AG08395 (cell line): ENCODE measurements at regions not wholly inside any gene's neighbourhood (a gene's known extent, or its start where the extent isn't known, plus 50 kb on each side); places are given as distances from the start of the nearest gene placed in this dataset.
"Not testable (repeated sequence)": the region's sequence is repeated elsewhere in the genome, so short reads cannot be mapped to it uniquely, and the experiment has no call there.

Experiments used
- DNase-seq: peaks from one replicate; pipeline ENCODE4 v3.0.0; 2012; ENCODE audit warnings: mixed read lengths, low spot score

DNA sequence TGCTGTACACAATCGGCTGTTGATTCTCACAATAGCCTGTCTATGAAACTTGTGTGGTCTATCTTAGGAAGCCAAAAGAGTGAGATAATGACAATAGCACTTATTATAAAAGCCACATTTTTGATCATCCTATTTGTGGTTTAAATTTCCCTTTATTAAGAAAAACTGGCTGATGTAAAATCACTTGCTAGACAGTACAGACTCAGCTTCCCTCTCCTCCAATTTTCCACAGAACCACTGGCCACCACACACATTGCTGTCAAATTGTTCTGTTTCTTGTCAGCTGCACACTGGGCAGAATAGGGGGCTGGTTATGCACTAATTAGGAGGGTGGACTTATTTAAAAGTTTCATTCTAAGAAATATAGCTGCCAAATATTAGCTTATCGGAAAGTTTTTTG lies 425.9 kb downstream of the EPHA3 start:
- DNase-seq, result no peak

GRCh38 chr3:89554587-89554986 lies 447.2 kb downstream of the EPHA3 start:
- DNase-seq, result not testable (repeated sequence)

DNA sequence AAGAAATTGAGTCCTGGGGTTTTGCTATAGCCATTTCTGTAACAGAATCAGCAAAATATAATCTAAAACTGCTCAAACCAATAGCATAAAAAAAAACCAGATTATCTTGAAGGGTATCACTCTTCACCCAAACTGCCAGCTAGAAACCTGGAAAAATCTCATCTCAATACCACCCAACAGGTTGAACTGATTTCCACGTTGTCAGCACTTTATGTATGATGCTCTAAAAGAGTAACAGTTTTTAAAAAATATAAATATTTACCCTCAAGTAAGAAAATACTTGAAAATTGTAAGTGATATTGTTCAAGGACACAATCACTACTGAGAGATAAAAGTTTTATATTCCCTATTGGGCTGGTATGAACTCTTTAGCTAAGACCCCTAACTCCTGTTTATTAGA lies 451.3 kb downstream of the EPHA3 start:
- no peak for DNase-seq

GRCh38 chr3:89560568-89560967 lies 453.1 kb downstream of the EPHA3 start:
- no peak for DNase-seq

DNA sequence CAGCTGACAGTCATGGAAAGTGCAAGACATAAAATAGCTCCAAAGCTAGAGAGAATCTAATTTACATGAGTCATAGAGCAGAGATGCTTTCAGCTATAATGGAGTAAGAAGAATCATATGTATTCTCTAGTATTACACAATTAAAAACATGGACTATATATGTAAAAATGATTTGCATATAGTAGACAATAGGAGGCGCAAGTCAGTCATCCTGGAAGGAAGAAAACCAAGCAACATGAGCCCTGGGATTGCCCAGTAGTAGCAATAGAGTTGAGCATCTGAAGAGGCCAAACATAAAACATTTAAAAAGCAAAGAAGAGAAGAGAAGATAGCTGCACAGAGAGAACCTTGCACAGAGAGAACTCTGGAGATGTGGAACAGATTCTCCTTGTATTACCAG lies 455.0 kb downstream of the EPHA3 start:
- no peak for DNase-seq

GRCh38 chr3:89565098-89565497 lies 457.7 kb downstream of the EPHA3 start:
- DNase-seq, result no peak

GRCh38 chr3:89570465-89570864 lies 463.0 kb downstream of the EPHA3 start:
- no peak for DNase-seq

DNA sequence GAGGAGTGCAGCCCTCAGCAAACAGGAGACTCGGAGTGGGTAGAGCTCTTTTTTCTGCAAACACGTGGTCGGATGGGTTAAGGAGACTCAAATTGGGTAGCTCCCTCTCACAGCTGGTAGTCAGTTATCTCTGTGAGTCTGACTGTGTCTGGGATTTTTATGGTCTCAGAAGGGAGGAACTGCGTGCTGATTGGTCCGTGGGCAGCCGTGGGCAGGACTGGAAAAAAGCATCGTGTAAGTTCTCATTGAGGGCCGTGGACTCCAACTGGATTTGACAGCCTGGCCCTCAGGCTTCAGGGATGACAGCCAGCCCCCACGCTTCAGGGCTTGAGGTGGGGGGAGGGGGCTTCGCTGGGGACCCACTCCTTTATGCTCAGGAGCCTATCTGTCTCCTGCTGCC lies 463.9 kb downstream of the EPHA3 start:
- no peak for DNase-seq

GRCh38 chr3:89571707-89572106 lies 464.3 kb downstream of the EPHA3 start:
- DNase-seq, result no peak

DNA sequence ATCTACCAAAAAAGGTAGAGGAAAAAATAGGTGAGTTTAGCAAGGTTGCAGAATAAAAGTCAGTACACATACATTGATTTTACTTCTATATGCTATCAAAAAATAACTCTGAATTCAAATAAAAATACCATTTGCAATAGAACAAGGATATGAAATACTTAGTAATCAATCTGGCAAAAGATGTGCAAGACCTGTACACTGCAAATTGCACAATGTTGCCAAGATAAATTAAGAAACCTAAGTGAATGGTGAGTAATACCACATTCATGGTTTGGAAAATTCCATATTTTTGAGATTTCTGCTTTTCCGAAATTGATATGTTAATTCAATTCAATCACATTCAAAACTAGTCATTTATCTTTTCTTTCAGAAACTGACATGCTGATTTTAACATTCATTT lies 464.8 kb downstream of the EPHA3 start:
- no peak for DNase-seq

DNA sequence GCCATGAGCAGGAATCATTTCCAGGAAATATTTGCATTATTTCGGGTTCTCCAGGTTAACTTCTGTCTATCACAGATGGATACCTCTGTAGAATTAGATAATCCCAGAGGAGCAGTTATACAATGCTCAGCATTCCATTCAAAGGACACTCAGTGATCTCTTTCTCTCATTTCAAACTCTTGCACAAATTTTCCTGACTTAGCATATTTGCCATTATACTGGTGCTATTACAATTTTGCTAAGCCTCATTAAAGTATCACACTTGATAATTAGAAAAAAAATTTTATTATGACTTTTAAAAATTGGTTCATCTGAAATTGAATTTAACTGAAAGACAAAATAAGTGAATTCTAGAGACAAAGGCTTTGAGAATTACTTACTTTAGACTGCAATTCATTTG lies 469.0 kb downstream of the EPHA3 start:
- no peak for DNase-seq

- DNase-seq, result no peak
Measured at GRCh38 chr3:89577637-89578530, 470.5 kb downstream of the EPHA3 start.

- no peak for DNase-seq
Measured at GRCh38 chr3:89580859-89581258, 473.4 kb downstream of the EPHA3 start.

GRCh38 chr3:89584398-89584797 lies 477.0 kb downstream of the EPHA3 start:
- no peak for DNase-seq

DNA sequence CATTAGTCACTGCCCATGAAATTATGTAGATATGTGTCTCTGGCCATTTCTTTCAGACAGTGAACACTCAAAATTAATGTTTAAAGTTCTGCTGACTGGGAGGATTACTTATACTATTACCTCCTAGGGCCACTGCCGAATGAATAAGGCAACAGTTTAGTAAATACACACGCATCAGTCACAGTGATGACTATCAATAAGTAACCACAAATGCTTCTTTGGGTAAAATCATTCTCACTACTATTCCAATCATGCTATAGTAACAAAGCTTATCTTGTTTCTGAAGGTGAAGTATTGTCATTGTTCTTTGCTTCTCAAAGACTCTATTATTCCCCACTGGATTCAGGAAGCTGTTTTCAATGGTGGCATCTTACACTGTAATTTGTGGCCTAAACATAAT lies 478.8 kb downstream of the EPHA3 start:
- DNase-seq, result no peak

GRCh38 chr3:89586676-89587075 lies 479.3 kb downstream of the EPHA3 start:
- DNase-seq, result no peak

- DNase-seq, result no peak
Measured at GRCh38 chr3:89606151-89606550, 498.7 kb downstream of the EPHA3 start.

DNA sequence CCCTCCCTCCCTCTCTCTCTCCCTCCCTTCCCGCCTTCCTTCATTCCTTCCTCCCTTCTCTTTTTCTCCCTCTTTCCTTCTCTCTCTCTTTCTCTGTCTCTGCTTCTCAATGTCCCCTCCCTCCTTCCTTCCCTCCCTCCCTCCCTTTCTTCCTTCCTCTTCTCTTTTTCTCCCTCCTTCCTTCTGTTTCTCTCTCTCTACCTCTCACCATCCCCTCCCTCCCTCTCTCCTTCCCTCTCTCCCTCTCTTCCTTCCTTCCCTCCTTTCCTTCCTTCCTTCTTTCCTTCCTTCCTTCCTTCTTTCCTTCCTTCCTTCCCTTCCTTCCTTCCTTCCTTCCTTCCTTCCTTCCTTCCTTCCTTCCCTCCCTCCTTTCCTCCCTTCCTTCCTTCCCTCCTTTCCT lies 504.6 kb downstream of the EPHA3 start:
- no peak for DNase-seq

DNA sequence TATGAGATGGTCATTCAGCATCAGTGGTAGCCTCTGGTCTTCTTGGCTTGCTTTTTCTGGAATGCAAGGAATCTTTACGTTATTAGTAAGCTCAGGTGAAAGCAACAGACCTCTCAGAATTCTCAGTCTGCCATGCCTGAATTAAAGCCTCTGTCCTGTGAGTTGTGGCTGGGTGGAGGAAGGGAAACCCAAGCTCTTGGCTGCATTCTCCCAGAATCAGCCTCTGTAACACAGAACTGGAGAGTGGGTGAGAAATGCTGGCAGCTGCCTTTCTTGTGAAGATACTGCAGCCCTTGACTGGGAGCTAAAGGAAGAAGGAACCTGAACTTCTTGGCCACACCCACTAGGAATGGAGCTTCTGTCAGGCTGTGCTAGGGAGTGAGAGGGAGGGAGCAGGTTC lies 505.8 kb downstream of the EPHA3 start:
- DNase-seq, result no peak

GRCh38 chr3:89617706-89618105 lies 510.3 kb downstream of the EPHA3 start:
- no peak for DNase-seq

GRCh38 chr3:89619263-89619662 lies 511.8 kb downstream of the EPHA3 start:
- no peak for DNase-seq

GRCh38 chr3:89622063-89622700 lies 514.8 kb downstream of the EPHA3 start:
- DNase-seq, result no peak

GRCh38 chr3:89624494-89624893 lies 517.1 kb downstream of the EPHA3 start:
- DNase-seq, result no peak

DNA sequence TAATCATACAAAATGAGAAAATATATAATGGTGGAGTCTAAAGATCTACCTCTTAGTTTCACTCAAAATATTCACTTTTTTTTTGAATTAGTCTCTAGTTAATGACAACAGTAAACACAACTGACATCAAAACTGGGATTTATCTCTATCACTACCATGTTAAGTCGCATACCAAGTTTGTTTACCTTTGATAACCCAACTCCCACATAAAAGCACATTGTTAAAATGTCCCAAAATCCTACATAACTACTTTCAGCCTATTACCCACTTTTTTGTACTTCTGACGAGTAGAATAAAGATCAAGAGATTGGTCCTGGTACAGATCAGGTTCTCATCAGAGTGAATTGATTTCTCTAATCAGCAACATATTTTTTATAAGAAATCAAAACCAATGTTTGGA lies 518.5 kb downstream of the EPHA3 start:
- DNase-seq, result no peak
